ENCODE measurements at regions not wholly inside any gene's neighbourhood (a gene's known extent, or its start where the extent isn't known, plus 50 kb on each side); places are given as distances from the start of the nearest gene placed in this dataset.

GRCh38 chr2:3958465-3958864, 255.1 kb downstream of the DCDC2C start:
- DNase-seq (ENCODE audit: low read depth) = no peak
- TF ChIP-seq CTCF (conservative IDR thresholded peaks at IDR 0.05; ENCODE audit: control insufficient read depth, insufficient read depth, low read depth, low read length) = no peak
- no peak overlapping the region for H3K4me3 ChIP-seq (ENCODE audit: control insufficient read depth, low read depth, low read length)

DNA sequence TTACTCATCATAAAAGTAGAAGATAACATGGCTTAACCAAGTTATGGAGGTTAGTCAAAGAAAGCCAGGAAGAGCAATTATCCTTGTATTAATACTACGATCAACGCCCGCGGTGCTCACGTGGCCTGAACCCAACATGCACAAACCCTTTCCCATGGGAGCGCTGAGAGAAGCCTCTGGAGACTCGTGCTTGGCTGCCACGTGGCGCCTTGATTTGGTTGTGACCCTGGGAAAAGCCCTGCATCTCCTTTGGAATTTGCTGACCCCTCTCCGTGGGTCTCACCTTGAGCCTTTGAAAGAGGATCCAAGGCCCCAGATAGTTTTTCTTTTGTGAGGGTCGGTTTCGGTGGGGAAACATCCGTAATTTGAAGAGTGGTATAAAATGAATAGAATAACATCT, 255.6 kb downstream of the DCDC2C start:
- H3K4me3 ChIP-seq (ENCODE audit: control insufficient read depth, low read depth, low read length) = no peak overlapping the region
- no peak for TF ChIP-seq CTCF (conservative IDR thresholded peaks at IDR 0.05; ENCODE audit: control insufficient read depth, insufficient read depth, low read depth, low read length)
- DNase-seq (ENCODE audit: low read depth) = no peak

DNA sequence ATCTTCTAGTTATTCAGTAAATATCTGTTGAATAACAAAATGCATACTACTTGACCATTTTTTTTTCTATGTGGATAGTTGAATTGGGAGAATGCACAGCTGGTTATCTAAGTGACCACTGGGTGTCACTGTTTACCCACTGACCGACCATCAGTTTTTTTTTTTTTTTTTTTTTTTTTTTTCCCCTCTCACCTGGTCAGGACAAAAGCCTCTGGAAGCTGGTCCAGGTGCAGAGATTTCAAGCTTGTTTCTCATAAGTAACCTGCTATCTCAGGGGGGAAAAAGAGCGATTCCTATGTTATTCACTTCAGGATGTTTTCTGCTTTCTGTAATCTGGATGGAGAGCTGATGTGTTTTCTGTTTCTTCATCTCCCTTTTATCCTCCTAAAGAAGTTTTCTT, 256.0 kb downstream of the DCDC2C start:
- peak; percentile 28 for DNase-seq (ENCODE audit: low read depth)
- peak; percentile 73 for TF ChIP-seq CTCF (conservative IDR thresholded peaks at IDR 0.05; ENCODE audit: control insufficient read depth, insufficient read depth, low read depth, low read length)

DNA sequence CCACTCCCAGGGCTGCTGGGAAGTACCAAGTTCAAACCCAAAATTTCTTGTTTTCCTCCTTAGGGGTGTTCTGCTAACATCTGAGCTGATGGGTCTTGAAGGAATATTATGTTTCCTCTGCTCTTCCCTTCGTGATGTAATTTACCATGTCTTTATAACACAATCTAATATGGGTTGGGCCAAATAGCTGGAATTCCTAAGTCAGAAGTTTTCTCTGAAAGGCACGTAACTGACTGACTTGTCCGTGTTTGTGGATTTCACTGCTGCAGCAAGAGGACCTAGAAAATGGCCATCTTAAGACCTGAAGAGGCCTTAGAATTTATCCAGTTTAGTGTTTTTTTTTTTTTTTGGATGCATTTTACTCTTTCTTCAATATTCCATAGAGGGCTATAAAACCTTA, 256.7 kb downstream of the DCDC2C start:
- DNase-seq (ENCODE audit: low read depth) = no peak
- no peak overlapping the region for H3K4me3 ChIP-seq (ENCODE audit: control insufficient read depth, low read depth, low read length)
- TF ChIP-seq CTCF (conservative IDR thresholded peaks at IDR 0.05; ENCODE audit: control insufficient read depth, insufficient read depth, low read depth, low read length) = no peak

More for the DNA sequence above, 256.0 kb downstream of the DCDC2C start:
- no peak overlapping the region for H3K4me3 ChIP-seq (ENCODE audit: control insufficient read depth, low read depth, low read length)

DNA sequence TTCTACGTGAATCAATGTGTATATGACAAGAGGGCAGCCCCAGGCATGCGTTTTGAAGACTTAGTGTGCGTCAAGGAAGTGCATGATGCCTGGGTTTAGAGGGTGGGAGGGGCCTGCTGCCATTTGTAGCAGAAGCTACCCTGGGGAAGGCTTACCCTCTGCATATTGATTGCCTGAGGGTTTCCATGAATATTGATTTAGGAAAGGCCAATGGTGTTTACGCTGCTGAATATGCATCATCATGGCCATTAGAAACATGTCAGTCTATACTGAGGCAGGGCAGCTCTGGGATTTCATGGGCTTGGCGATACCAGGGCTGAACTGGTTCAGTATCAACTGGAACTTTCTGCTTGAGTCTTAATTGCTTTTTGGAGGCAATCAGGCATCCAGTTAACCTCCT, 259.3 kb downstream of the DCDC2C start:
- no peak overlapping the region for H3K4me3 ChIP-seq (ENCODE audit: control insufficient read depth, low read depth, low read length)
- TF ChIP-seq CTCF (conservative IDR thresholded peaks at IDR 0.05; ENCODE audit: control insufficient read depth, insufficient read depth, low read depth, low read length) = no peak
- DNase-seq (ENCODE audit: low read depth) = no peak

DNA sequence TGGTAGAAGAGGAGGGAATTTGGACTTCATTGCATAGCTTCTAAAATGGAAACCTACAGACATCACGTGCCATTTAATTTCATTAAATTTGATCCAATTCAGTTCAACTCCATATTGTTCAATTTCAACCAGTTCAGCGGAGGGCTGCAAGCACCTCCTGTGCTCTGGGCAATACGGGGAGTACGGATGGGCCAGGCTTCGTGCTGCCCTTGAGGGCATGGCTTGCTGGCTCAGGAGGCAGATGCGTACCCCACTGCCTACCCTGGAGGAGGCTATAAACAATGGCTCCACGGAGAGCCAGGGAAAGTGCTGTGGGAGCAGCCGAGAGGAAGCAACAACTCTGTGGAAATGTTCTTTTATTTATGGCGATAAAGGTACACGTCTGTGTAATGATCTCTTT, 261.8 kb downstream of the DCDC2C start:
- H3K4me3 ChIP-seq (ENCODE audit: control insufficient read depth, low read depth, low read length) = no peak overlapping the region
- TF ChIP-seq CTCF (conservative IDR thresholded peaks at IDR 0.05; ENCODE audit: control insufficient read depth, insufficient read depth, low read depth, low read length) = no peak
- no peak for DNase-seq (ENCODE audit: low read depth)

DNA sequence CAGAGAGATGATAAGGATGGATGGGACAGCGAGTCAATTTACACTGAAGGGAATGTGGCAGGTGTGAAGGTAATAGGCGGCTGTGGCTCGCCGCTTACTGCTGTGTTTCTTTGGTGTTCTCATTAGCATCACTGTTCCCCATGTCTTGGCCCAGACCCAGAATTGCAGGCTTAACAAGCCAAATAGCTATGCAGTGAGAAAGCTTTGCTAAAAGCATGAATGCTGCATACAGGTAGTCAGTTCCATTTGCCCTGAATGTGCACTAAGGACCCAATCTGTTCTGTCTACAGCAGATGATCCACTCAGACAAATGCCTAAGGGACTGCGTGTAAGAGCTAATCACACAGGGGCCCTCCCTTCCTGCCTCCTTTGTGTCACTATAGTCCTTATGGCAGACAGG, 262.6 kb downstream of the DCDC2C start:
- no peak overlapping the region for H3K4me3 ChIP-seq (ENCODE audit: control insufficient read depth, low read depth, low read length)
- no peak for DNase-seq (ENCODE audit: low read depth)
- no peak for TF ChIP-seq CTCF (conservative IDR thresholded peaks at IDR 0.05; ENCODE audit: control insufficient read depth, insufficient read depth, low read depth, low read length)
